Esophagus muscularis mucosa (tissue), 4 donors: ENCODE measurements at regions not wholly inside any gene's neighbourhood (a gene's known extent, or its start where the extent isn't known, plus 50 kb on each side); places are given as distances from the start of the nearest gene placed in this dataset.

Experiments used
- DNase-seq: peaks from one replicate; pipeline ENCODE4 v3.0.0-alpha.2; 2017; ENCODE audit errors: extremely low spot score
- H3K27ac ChIP-seq, 4 donors: fragments of 200-600 bp; sonication (generic); replicated peaks in 1 of 4; 1 replicate in 3 of 4; 2 replicates in 1 of 4; pipeline ENCODE4 v1.5.1; 2016 to 2019; ENCODE audit warnings: mild to moderate bottlenecking in 1 of 4
- H3K27me3 ChIP-seq, 4 donors: fragments of 200-600 bp; sonication (generic); one replicate each; pipeline versions ENCODE4 v1.5.1 to v1.6.0; 2016 to 2019
- H3K36me3 ChIP-seq, 4 donors: fragments of 200-600 bp; sonication (generic); one replicate each; pipeline ENCODE4 v1.5.1; 2016 to 2019
- H3K4me1 ChIP-seq, 4 donors: fragments of 200-600 bp; sonication (generic); one replicate each; pipeline ENCODE4 v1.5.1; 2016 to 2019
- H3K4me3 ChIP-seq, 4 donors: fragments of 200-600 bp; sonication (generic); 1 replicate in 2 of 4; 2 replicates in 2 of 4; pipeline ENCODE4 v1.5.1; 2016 to 2019; ENCODE audit warnings: mild to moderate bottlenecking in 4 of 4, moderate library complexity in 1 of 4
- H3K9me3 ChIP-seq, 4 donors: fragments of 200-600 bp; sonication (generic); 1 replicate in 3 of 4; 2 replicates in 1 of 4; pipeline ENCODE4 v1.5.1; 2016 to 2019
- CTCF ChIP-seq, 3 experiments: fragments of 200-600 bp in 2 of 3; fragments of 450-650 bp in 1 of 3; sonication (generic) in 2 of 3; IDR thresholded peaks; one replicate each; pipeline ENCODE4 v1.5.1; 2017 to 2019; ENCODE audit warnings: antibody characterized with exemption in 3 of 3, mild to moderate bottlenecking in 2 of 3, moderate library complexity in 1 of 3
- EP300 ChIP-seq: sonication (generic); formaldehyde crosslinking; IDR thresholded peaks from one replicate; pipeline ENCODE4 v1.6.1; 2017; ENCODE audit warnings: antibody characterized with exemption
- POLR2A ChIP-seq: fragments of 450-650 bp; IDR thresholded peaks from one replicate; pipeline ENCODE4 v1.6.1; 2017; ENCODE audit warnings: antibody characterized with exemption, moderate library complexity, mild to moderate bottlenecking, low read depth
- POLR2AphosphoS5 ChIP-seq, 2 donors: sonication (generic); formaldehyde crosslinking; IDR thresholded peaks; one replicate each; pipeline ENCODE4 v1.6.1; 2017; ENCODE audit warnings: antibody characterized with exemption in 2 of 2
- WGBS: methylation state at CpG from one replicate; pipeline ENCODE4 v1.1.5; 2018; 5-methylcytosine and 5-hydroxymethylcytosine counted together
- intact Hi-C: fragments of 100-400 bp; cut with DNase I; formaldehyde crosslinking; loops from one replicate; pipeline ENCODE4 v1.15.1; 2023

GRCh38 chr9:106625259-106625789 lies 237.6 kb upstream of the ZNF462 start:
- TF ChIP-seq EP300 (no peak), CTCF (IDR thresholded peaks at IDR 0.05) (no peak), POLR2A (no peak), POLR2AphosphoS5 (IDR thresholded peaks at IDR 0.05) (no peak)
- Histone ChIP-seq H3K27me3 (no peaks in the 10 kb centered on the region), H3K9me3 (no peaks in the 10 kb centered on the region), H3K36me3 (no peaks in the 10 kb centered on the region), H3K4me1 (peaks cover 3 to 19% (median 7%) of the 10 kb centered on the region in 4 donors), H3K4me3 (no peak overlapping the region), H3K27ac (no peak overlapping the region)
- intact Hi-C loops, result loop anchor here (10.0 kb wide), 1 partner anchor 101 kb away; no protein-coding TSS in a partner anchor
- WGBS, result 64% methylated on average over 3 of the region's 3 CpGs
- no peak for DNase-seq

- Histone ChIP-seq H3K27ac (no peak overlapping the region), H3K36me3 (no peaks in the 10 kb centered on the region), H3K27me3 (no peaks in the 10 kb centered on the region), H3K4me3 (no peak overlapping the region), H3K9me3 (no peaks in the 10 kb centered on the region), H3K4me1 (peaks cover 3 to 13% (median 5%) of the 10 kb centered on the region in 4 donors)
- no peak for DNase-seq
- intact Hi-C loops, result loop anchor here (10.0 kb wide), 1 partner anchor 102 kb away; no protein-coding TSS in a partner anchor
- 67% methylated on average over 6 of the region's 6 CpGs for WGBS
- no peak for TF ChIP-seq POLR2AphosphoS5 (IDR thresholded peaks at IDR 0.05)
Measured at GRCh38 chr9:106626936-106627335, 236.0 kb upstream of the ZNF462 start.

GRCh38 chr9:106632621-106633020 lies 230.3 kb upstream of the ZNF462 start:
- Histone ChIP-seq H3K4me1 (no peaks in the 10 kb centered on the region), H3K9me3 (no peaks in the 10 kb centered on the region), H3K27me3 (no peaks in the 10 kb centered on the region), H3K27ac (no peak overlapping the region), H3K4me3 (no peak overlapping the region), H3K36me3 (no peaks in the 10 kb centered on the region)
- no peak for TF ChIP-seq POLR2AphosphoS5 (IDR thresholded peaks at IDR 0.05)
- no peak for DNase-seq
- WGBS, result 74% methylated on average over 3 of the region's 3 CpGs
- intact Hi-C loops, result no loop called here

- H3K27me3 ChIP-seq, result no peaks in the 10 kb centered on the region
- no peaks in the 10 kb centered on the region for H3K36me3 ChIP-seq
- 64% methylated on average over 1 of the region's 1 CpG for WGBS
- H3K4me1 ChIP-seq, result no peaks in the 10 kb centered on the region
- no peak overlapping the region for H3K4me3 ChIP-seq
- DNase-seq, result no peak
- TF ChIP-seq EP300 (no peak), CTCF (IDR thresholded peaks at IDR 0.05) (no peak), POLR2A (no peak), POLR2AphosphoS5 (IDR thresholded peaks at IDR 0.05) (no peak)
- intact Hi-C loops, result no loop called here
- H3K27ac ChIP-seq, result no peak overlapping the region
- H3K9me3 ChIP-seq, result no peaks in the 10 kb centered on the region
Measured at GRCh38 chr9:106634183-106634582, 228.8 kb upstream of the ZNF462 start.

GRCh38 chr9:106634641-106635040 lies 228.3 kb upstream of the ZNF462 start:
- H3K4me1 ChIP-seq, result no peaks in the 10 kb centered on the region
- H3K27ac ChIP-seq, result no peak overlapping the region
- TF ChIP-seq CTCF (IDR thresholded peaks at IDR 0.05), result no peak
- no peak for TF ChIP-seq EP300
- no peak for TF ChIP-seq POLR2A
- no peak for TF ChIP-seq POLR2AphosphoS5 (IDR thresholded peaks at IDR 0.05)
- no peaks in the 10 kb centered on the region for H3K9me3 ChIP-seq
- intact Hi-C loops, result no loop called here
- no peaks in the 10 kb centered on the region for H3K36me3 ChIP-seq
- no peak for DNase-seq
- no peak overlapping the region for H3K4me3 ChIP-seq
- no peaks in the 10 kb centered on the region for H3K27me3 ChIP-seq

- DNase-seq, result no peak
- intact Hi-C loops, result no loop called here
- TF ChIP-seq EP300 (no peak), POLR2AphosphoS5 (IDR thresholded peaks at IDR 0.05) (no peak), POLR2A (no peak)
- H3K27ac ChIP-seq, result no peak overlapping the region
- H3K36me3 ChIP-seq, result no peaks in the 10 kb centered on the region
- H3K4me3 ChIP-seq, result no peak overlapping the region
- no peaks in the 10 kb centered on the region for H3K4me1 ChIP-seq
- 63% methylated on average over 4 of the region's 4 CpGs for whole genome bisulfite sequencing
- H3K27me3 ChIP-seq, result no peaks in the 10 kb centered on the region
- H3K9me3 ChIP-seq, result no peaks in the 10 kb centered on the region
Measured at GRCh38 chr9:106637486-106637885, 225.5 kb upstream of the ZNF462 start.
